Stimulated activated CD4-positive, alpha-beta T cell treated with anti-CD3 and anti-CD28 coated beads, Interleukin-15, amount 100 ng/mL, for 24 hours (primary cell): ENCODE measurements at regions not wholly inside any gene's neighbourhood (a gene's known extent, or its start where the extent isn't known, plus 50 kb on each side); places are given as distances from the start of the nearest gene placed in this dataset.

ENCODE experiments used
- DNase-seq: peaks from one replicate; pipeline ENCODE4 v3.0.0-alpha.2; 2020

DNA sequence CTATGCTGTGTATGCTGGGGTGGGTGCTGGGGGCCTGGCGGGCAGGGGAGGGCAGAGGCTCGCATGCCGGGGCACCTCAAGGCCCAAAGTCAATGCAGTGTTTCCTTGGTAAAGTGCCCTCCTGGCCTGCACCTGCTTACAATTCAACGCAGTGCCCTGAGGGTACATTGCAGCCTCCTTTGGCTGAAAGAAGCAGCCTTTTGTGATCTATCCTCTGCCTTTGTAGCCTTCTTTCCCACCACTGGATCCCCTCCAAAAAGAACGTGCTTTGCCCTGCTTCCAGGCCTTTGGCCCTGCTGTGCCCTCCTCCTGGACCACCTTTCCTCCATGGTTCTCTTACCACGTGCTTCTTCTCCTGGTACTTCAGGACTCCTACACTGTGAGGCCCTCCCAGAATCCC lies 113.6 kb upstream of the PTPN1 start:
- no peak for DNase-seq

DNA sequence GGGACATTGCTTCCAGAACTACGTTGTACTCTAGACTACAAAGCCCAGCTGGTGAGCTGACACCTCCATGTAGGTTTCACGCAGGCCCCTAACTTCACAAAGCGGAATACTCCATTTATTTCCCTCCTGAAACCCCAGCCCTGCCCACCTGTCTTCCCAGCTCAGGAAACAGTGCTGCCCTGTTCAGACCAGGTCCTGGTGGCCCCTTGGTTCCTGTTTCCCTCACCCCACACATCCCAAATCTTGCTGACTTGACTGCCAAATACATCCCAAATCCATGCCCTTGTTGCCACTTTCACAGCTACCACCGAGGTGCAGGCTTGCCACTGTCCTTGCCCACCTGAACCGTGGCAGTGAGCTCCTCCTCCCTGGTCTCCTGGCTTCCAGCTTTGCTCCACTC lies 113.1 kb upstream of the PTPN1 start:
- DNase-seq: no peak

DNA sequence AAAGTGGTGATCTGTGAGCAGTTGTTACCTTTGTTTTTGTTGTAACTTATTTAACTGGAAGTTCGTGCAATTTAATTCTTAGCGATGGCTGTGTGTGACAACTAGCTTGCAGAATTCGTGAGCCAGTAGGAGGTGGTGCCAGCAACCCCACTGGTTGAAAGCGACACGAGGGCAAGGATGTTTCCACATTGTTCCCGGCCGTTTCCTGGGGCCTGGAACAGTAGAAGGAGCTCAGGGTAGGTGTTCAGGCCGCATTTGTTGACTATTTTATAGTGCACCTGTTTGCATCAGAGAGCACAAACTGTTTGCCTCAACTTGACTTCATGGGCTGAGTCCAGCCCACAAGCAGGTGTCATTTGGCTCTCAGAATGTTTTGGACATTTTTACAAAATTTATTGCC lies 112.1 kb upstream of the PTPN1 start:
- no peak for DNase-seq

DNA sequence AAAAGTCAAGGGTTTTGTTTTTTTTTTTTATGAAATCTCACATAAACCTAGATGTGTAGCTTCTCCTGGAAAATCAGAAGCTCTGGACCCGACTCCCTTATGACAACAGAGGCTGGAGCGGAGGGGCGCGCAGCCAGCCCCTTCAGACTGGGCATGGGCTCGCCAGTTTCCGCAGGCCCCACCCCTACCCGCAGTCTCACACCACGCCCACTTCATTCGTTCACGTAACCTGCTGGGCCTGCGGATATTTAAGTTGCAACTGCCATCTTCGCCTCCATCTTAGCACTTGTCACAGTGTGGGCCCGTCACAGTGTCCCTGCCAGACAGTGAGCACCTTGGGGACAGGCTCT lies 111.7 kb upstream of the PTPN1 start:
- DNase-seq: no peak

DNA sequence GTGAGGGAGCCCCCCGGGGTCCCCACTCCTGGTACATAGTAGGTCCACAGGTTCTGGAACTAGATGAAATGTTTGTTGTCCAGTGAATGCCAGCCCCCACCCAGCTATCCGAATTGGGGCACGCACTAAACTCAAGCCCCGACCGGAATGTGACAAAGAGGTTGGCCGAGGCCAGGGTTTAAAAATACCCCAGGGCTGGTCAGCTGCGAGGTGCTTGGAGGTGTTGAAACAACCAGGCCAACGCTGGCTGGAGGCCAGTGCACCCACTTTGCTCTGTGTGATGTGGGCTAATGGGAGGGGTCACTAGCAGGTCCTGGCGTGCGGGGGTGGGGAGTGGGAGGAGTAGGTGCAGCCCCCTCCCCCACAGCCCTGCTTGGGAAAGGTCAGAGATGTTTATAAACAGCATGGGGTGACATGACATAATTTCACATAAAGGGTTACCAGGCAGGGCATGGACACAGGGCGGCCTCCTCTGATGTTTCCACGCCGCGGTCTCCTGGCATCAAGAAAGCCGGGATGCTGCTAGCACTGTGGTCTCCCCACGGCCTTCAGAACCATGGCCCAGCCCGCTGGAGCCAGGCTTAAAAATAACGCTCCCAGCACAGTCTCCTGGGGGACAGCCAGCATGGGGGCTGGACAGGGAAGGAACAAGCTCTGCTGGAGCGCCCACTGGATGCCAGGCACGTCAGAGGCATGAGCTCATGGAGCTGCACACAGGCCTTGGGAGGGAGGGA lies 111.2 kb upstream of the PTPN1 start:
- DNase-seq: no peak

DNA sequence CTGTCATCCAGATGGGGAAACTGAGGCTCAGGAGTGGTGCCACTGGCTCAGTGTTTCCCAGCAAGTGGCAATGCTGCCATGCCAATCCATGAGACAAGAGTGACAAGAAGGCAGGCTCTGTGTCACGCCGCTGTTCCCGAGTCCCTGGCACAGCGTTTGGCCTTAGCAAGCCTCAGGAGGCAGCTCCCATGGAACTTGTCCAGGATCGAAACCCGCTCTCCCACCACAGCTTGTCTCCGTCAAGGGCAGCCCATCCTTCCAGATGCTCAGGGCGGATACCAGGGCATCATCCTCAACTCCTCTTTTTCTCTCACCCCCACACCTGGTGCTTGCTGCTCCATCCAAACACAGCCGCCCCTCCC lies 110.6 kb upstream of the PTPN1 start:
- no peak for DNase-seq

DNA sequence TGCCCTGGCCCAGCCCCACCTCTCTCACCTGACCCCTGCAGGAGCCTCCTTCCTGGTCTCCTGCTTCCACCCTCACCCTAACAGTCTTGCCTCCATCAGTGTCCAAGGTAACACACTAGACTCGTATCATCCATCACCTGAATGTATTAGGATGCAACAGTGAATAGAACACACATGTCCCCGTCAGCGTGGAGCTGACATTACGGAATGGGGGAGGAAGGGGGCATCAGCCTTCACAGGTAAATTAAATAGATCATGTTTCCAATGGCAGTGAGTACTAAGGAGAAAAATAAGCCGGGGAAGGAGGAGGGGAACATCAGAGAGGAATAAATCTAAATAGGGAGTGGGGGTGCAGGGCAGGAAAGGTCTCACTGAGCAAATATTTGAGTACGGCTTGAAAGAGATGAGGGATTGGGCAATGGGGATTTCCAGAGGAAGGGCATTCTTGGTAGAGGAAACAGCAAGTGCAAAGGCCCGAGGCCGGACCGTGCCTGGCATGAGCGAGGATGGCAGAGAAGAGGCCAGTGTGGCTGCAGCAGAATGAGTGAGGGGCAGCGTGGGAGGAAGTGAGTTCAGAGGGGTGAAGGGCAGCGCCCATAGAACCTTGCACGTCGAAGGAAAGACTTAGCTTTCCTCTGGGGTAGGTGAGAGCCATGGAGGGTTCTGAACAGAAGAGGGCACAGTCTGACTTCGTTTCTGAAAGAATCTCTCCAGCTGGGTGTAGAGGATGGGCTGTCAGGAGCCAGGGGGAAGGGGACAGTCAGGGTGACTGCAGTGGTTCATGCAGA lies 110.1 kb upstream of the PTPN1 start:
- DNase-seq: no peak

DNA sequence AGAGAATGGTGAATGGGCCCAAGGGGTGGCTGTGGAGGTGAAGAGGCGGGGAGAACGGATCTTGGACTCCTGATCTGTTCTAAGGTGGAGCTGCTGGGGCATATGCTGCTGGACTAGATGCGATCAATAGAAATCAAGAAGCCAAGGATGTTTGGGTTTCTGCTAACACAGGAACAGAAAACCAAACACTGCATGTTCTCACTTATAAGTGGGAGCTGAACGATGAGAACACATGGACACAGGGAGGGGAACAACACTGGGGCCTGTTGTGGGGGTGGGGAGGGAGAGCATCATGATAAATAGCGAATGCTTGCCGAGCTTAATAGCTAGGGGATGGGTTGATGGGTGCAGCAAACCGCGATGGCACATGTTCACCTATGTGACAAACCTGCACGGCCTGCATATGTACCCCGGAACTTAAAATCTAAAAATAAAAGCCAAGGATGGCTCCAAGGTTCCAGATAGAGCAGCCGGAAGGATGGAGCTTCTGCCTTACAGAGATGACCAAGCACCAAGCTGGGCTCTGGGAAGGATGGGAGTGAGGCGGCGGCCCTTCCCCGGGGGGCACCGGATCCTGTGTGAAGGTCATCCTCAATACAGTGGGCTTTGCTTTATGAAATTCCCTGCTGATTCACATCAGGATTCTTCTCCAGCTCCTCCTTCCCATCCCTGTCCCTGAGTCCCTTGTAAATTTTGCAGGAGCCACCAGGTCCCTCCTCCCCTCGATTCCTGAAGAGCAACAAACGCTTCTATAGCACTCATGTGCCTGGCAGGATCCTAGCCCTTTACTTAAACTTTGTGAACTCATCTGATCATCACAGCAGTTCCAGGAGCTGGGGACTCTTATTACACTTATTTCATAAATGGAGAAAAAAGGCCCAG lies 109.2 kb upstream of the PTPN1 start:
- DNase-seq: no peak

DNA sequence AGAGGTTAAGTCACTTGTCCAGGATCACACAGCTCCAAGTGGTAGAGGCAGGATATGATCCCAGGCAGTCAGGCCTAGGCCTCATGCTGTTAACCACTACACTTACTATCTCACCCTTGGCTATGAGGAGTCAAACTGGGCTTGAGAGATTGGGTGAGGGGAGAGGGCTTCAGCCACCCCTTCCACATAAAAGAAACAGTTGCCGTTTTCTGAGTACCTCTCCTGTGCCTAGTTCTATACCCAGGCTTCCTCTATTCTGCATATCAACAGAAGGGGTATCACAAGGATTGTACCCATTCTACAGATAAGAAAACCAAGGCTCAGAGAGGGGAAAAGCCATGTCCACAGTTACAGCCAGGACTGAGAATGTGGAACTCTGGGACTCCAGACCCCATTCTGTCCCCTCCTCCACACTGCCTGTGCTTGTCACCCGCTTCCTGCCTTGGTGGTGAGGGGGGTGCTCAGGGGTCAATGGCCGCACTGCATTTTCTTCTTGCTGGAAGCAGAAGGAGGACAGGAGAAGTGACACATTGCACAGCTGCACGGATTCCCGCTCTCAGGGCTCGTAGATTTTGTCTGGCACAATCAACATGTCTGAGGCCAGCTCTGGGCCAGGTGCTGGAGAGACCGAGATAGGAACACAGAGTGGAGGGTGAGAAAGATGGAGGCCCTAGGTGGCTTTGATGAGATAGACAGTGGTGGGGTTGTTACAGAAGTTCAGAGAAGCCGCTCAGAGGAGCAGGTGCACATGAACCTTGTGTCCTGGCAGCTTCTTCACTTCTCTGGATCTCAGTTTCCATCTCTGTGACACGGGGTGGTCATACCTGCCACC lies 108.4 kb upstream of the PTPN1 start:
- no peak for DNase-seq

DNA sequence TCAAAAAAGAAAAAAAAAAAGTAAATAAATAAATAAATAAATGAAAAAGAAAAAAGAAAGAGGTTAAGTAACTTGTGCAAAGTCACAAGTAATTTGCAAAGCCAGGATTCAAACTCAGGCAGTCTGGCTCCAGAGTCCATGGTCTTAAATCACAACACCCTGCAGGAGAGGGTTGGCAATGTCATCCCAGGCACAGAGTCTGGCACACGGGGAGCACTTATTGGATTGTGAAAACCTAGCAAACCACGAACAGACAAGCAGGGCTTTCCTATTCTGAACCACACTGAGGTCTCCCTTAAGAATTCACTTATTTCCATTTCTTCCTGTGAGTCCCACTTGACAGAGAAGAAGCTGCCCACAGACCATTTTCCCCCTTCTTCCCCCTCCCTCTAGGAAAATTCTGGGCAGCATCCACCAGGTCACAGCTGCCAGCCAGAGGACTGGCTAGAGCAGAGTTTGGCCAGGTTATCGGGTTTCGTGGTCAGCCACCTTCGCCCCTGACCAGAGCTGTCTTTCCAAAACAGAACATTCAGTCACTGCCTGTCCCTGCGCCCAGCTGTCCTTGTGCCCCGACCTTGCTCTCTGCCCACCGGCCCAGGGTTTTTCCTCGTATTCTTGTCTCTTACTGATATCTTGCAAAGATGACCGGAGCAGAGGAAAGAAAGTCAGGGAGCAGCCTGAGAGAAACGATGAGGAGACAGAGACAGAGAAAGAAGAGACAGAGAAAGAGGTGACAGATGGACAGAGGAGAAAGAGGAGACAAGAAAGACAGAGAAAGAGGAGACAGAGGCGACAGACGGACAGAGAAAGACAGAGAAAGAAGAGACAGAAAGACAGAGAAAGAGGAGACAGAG lies 106.4 kb upstream of the PTPN1 start:
- no peak for DNase-seq

DNA sequence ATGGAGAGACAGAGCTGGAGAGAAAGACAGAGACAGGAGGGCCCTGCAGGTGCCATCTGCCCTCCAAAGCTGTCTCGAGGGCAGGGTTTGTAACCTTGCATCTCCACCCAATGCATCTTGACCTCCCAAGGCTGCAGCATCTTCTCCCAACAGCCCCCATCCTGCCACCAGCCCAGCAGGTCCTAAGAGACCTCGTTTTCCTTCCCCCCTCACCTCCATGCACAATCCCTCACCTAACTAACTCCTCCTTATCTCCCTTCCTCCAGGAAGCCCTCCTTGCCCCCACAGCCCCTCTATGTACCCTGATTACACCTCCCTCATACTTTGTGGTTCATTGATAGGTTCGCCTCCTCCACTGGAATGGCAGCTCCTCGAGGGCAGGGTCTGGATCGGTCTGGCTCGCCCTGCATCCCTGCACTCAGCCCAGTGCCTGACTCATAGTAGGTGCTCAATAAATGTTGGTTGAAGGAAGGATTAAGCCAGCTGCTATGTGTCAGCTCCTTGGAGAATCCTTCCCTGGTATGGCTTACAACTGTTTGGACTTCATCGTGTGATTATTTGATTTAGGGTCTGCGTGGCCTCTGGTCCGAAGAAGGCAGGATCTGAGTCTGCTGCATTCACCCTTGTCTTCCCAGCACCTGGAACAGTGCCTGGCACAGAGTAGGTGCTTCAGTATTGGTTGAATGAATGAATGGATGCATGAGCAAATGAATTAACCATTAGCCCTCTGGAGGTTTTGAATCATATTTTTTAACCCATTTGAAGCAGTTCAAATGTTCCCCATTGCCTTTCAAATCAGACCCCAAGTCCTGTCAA lies 105.6 kb upstream of the PTPN1 start:
- DNase-seq: no peak

DNA sequence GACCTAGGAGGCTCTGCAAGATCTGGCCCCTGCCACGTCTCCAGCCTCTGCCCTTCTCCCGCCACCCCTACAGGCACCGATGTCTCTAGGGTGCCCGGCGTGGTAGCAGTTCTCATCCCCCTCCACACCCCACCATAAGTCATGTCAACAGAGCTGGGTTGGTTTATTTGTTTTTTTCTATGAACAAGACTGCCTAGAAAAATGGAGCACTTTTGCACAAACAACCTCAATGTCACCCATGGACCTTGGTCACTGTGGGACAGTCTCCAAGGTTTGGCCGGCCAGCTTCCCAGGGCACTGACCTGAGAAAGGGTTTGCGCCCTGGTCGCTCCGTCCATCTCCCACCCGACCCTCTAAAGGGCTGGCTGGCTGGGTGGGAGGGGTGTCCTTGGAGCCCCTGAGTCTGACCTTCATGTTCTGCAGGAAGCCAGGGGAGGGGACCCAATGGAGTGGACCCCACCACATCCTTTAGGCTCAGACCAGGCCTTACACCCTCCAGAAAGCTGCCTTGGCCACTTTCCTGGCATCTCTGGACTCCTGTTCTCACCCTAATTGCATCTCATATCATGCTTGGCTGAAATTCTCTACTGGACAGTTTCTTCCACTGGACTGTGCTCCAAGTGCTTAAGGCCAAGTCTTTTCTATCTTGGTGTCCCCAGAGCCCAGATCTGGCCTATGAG lies 104.8 kb upstream of the PTPN1 start:
- no peak for DNase-seq

DNA sequence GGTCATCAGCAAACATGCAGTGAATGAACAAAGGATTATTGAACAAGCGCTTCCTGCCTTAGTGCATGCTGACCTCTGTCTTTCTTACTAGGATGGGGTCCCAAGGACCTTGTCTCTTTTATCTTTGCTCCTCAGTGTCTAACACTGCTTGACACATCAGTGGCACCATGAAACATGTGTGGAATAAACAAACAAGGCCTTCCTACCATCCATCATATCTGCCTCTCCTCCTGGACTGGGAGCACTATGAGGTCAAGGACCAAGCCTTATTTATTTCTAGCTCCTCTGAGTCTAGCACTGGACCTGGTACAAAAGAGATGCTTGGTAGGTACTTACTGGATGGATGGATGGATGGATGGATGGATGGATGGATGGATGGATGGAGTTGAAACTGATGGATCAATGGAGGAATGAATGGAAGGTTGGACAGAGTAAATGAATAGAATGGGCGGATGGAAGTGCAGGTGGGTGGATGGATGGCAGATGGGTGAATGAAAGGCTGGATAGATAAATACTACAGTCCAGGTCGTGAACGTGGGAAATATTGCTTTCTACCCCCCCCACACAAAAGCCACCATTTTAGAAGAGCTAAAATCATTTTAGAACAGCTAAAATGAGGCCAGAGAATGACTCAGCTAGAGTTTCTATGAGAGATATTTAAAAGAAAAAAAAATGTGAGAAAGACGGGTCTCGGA lies 104.1 kb upstream of the PTPN1 start:
- DNase-seq: no peak

DNA sequence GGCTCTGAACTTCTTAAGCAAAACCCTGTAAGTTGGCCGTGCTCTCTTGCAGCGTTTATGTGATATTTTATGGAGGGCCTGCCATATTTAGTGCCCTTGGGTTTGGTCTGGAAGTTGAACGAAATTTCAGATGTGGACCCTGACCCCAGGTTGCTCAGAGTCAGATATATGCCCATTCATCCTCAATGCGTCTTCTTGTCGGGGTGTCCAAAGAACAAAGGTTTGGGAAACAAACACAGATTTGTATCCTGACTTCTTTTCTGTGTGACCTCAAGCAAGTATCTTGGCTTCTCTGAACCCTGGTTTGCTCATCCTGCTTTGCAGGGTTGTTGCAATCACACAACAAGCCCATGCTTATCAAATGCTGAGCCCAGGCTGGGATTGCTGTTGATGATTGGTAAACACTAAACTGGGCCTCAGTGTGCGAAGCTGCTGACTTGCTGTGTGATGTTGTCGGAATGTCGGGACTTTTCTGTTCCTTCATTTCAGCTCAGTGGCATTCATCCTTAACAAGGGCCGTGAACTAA lies 103.5 kb upstream of the PTPN1 start:
- no peak for DNase-seq

DNA sequence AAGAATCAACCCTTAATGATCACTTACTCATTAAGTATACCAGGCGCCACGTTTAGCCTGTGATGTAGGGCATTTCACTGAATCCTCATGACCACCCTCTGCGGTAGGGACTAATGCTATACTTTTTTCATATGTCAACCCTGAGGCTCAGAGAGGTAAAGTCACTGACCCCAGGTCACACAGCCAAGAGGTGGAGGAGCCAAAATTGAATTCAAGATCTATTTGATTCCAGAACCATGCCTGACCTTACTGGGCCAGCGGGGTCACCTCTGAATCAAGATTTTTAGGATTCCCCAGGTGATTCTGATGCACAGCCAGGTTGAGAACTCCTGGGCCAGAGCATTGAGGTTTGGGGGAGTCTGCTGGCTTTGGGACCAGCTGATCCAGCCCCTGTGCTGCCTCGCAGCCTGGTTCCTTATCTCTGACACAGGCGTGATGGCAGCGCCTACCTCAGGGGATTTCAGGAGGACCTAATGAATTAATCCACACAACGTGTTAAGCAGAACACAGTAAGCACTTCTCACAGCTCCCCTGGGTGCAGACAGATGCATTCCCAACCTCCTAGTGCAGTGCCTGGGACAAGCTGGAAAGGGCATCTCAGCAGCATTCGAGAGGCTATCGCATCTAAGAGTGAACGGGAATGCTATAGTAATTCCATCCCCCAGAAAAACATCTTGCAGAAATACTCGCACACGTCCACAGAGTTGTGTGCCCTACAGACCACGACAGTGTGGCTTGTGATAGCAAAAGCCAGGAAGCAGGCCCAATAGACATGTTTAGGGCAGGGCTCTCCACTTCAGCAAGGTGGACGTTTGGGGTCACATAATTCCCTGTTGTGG lies 101.4 kb upstream of the PTPN1 start:
- DNase-seq: no peak

DNA sequence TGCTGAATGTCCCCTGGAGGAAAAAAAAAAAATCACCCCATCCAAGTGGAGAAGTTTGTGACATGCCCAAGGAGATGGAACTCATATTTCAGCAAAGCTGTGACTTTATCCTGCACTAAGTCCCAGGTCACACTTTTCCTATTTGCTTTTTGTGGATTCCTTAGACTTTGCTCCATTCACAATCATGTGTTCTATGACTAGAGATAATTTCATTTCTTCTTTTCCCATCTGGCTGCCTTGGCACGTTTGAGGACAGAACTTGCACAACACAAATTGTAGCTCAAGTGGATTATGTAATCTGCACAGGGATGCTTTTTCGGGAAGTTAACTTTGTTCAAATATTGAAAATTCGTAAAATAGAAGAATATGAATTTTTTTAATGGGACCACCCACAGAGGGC lies 100.7 kb upstream of the PTPN1 start:
- no peak for DNase-seq

DNA sequence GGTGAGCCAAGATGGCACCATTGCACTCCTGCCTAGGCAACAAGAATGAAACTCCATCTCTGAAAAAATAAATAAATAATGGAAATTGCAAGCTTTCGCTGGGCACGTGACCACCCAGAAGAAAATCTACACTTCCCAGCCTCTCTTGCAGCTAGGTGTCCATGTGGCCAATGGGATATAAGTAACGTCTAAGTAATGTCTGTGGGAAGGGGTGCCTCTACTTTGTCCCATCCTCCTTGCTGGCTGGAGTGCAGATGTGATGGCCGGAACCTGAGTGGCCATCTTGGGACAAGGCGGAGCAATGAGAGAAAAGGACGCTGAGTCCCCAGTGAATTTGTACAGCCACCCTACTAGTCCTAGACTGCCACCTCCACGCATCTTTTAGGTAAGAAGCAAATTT lies 99.8 kb upstream of the PTPN1 start:
- DNase-seq: no peak

DNA sequence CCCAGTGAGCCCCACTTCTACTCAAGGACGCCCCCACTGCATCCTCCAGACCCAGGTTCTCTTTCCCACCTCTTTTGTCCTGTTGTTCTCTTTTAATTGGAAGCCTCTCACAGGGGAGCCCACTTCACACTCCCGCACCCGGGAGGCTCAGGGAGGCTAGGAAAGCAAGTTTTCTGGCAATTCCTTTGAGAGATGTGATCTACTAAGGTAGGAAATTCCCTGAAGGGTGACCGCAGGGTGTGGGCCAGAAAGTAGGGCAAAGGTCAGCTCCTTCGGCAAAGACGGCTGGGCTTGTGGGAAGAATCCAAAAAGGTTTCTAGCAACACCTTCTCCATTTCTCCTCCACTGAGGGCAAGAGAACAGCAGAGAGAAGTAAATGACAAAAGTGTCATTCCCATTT lies 98.1 kb upstream of the PTPN1 start:
- no peak for DNase-seq

DNA sequence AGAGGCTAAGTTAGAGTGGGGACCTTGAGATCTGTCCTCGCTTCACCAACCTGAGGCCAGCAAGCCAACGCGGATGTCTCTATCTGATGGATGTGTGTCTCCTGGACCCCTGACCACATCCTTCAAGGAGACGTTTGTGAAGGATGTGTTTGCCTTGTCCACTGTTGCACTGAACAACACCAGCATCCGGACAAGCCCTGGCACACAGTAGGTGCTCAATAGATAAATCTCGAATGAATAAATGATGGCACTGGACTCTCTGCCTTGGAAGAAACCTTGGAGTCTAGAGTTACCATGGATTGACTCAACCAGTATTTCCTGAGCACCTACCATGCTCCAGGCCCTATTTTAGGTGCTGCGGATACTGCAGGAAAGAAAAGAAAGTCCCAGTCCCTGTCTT lies 97.7 kb upstream of the PTPN1 start:
- no peak for DNase-seq
